Ishikawa (cell line): ENCODE measurements at regions not wholly inside any gene's neighbourhood (a gene's known extent, or its start where the extent isn't known, plus 50 kb on each side); places are given as distances from the start of the nearest gene placed in this dataset.

Experiments
- EP300 ChIP-seq: IDR thresholded peaks from 2 replicates; pipeline ENCODE4 v1.6.1; 2012; ENCODE audit warnings: borderline replicate concordance
- MAX ChIP-seq: IDR thresholded peaks from 2 replicates; pipeline ENCODE4 v1.6.1; 2012
- RAD21 ChIP-seq: IDR thresholded peaks from 2 replicates; pipeline ENCODE4 v1.6.1; 2012; ENCODE audit warnings: low read depth
- REST ChIP-seq: IDR thresholded peaks from 2 replicates; pipeline ENCODE4 v1.6.1; 2012; ENCODE audit warnings: low read depth, mild to moderate bottlenecking
- TAF1 ChIP-seq: IDR thresholded peaks from 2 replicates; pipeline ENCODE4 v1.6.1; 2012; ENCODE audit warnings: low read depth, mild to moderate bottlenecking
- YY1 ChIP-seq: IDR thresholded peaks from 2 replicates; pipeline ENCODE4 v1.6.1; 2012; ENCODE audit warnings: low read depth
- ZBTB7A ChIP-seq: IDR thresholded peaks from 2 replicates; pipeline ENCODE4 v1.6.1; 2012; ENCODE audit warnings: low read depth

GRCh38 chr5:24712947-24713346 lies 68.2 kb upstream of the CDH10 start:
- TF ChIP-seq MAX (no peak), ZBTB7A (no peak), REST (no peak), TAF1 (no peak), RAD21 (no peak), YY1 (no peak), EP300 (no peak)
